PC-3 (cell line): ENCODE measurements at regions not wholly inside any gene's neighbourhood (a gene's known extent, or its start where the extent isn't known, plus 50 kb on each side); places are given as distances from the start of the nearest gene placed in this dataset.

Experiments
- CTCF ChIP-seq: fragments of 300-600 bp; sonication (generic); conservative IDR thresholded peaks from 2 replicates; pipeline ENCODE4 v1.5.1; 2017; ENCODE audit warnings: antibody characterized with exemption, low read depth, mild to moderate bottlenecking, low read length
- EZH2 ChIP-seq: fragments of 300-600 bp; sonication (generic); IDR thresholded peaks from one replicate; pipeline ENCODE4 v1.6.1; 2017; ENCODE audit warnings: antibody characterized with exemption, mild to moderate bottlenecking, low read length; ENCODE audit not compliant: unreplicated experiment

GRCh38 chr5:114789773-114790402 lies 379.8 kb downstream of the TRIM36 start:
- TF ChIP-seq CTCF (peak; percentile 65), EZH2 (no peak)
